A549 (cell line): ENCODE measurements at regions not wholly inside any gene's neighbourhood (a gene's known extent, or its start where the extent isn't known, plus 50 kb on each side); places are given as distances from the start of the nearest gene placed in this dataset.
A peak's percentile ranks its signal among the peaks of the same experiment; 100 is the strongest.

ENCODE experiments used
- ATAC-seq, 2 experiments: fragments of 200-7000 bp in 1 of 2; fragments of >200 bp in 1 of 2; cut with Nextera tagmentation in 1 of 2; cut with Tn5 transposase in 1 of 2; 3 replicates each; pipeline versions ENCODE4 v1.8.0 to v1.9.1; 2018 to 2020; ENCODE audit warnings: mild to moderate bottlenecking in 1 of 2, moderate library complexity in 1 of 2
- CTCF ChIA-PET: fragments of 300-600 bp; sonication (Branson Sonifier 250); formaldehyde crosslinking; extraction: SDS; loops from one replicate; lab custom pipeline; 2021; ENCODE audit warnings: antibody characterized with exemption, inconsistent platforms; lab: Yijun Ruan, JAX
- POLR2A ChIA-PET: fragments of 350-600 bp; formaldehyde crosslinking; extraction: SDS; loops from one replicate; lab custom pipeline; 2021; ENCODE audit warnings: antibody characterized with exemption, inconsistent platforms; lab: Yijun Ruan, JAX
- DNase-seq, 2 experiments: peaks; one replicate each; pipeline versions ENCODE4 v3.0.0 to v3.0.0-alpha.2; 2011 to 2016; ENCODE audit warnings: low read depth in 1 of 2, low spot score in 1 of 2
- FAIRE-seq: peaks from 2 replicates; lab custom pipeline; 2011; peaks lifted over from hg19 to GRCh38; lab: Jason Lieb, UNC
- H3K27ac ChIP-seq, 2 experiments: fragments of >200 bp; sonication (Bioruptor Twin); formaldehyde crosslinking; 3 replicates each; pipeline ENCODE4 v1.5.1; 2016 to 2017
- H3K4me1 ChIP-seq: fragments of >200 bp; sonication (Bioruptor Twin); formaldehyde crosslinking; 3 replicates; pipeline ENCODE4 v1.6.1; 2016
- H3K4me2 ChIP-seq: fragments of >200 bp; sonication (Bioruptor Twin); formaldehyde crosslinking; 3 replicates; pipeline ENCODE4 v1.6.1; 2016
- H3K4me3 ChIP-seq: fragments of >200 bp; sonication (Bioruptor Twin); formaldehyde crosslinking; 3 replicates; pipeline ENCODE4 v1.5.1; 2016
- H3K9me3 ChIP-seq: fragments of >200 bp; sonication (Bioruptor Twin); formaldehyde crosslinking; 3 replicates; pipeline ENCODE4 v1.6.1; 2016
- CBX2 ChIP-seq: fragments of 200-600 bp; sonication (generic); IDR thresholded peaks from 2 replicates; pipeline ENCODE4 v1.6.1; 2016; ENCODE audit warnings: low read depth, mild to moderate bottlenecking, borderline replicate concordance
- CBX8 ChIP-seq: fragments of 200-600 bp; sonication (generic); IDR thresholded peaks from 2 replicates; pipeline ENCODE4 v1.6.1; 2016
- CEBPB ChIP-seq, 2 experiments: fragments of >200 bp in 1 of 2; sonication (Bioruptor Twin) in 1 of 2; formaldehyde crosslinking in 1 of 2; IDR thresholded peaks; 2 replicates each; pipeline ENCODE4 v1.6.1; 2012 to 2016
- CHD4 ChIP-seq: fragments of 200-600 bp; sonication (generic); IDR thresholded peaks from 2 replicates; pipeline ENCODE4 v1.6.1; 2016; ENCODE audit warnings: antibody characterized with exemption, mild to moderate bottlenecking, borderline replicate concordance
- EHMT2 ChIP-seq: fragments of 200-600 bp; sonication (generic); IDR thresholded peaks from 2 replicates; pipeline ENCODE4 v1.6.1; 2016; ENCODE audit warnings: antibody characterized with exemption, low read depth, mild to moderate bottlenecking, moderate library complexity
- GATA3 ChIP-seq: IDR thresholded peaks from 2 replicates; pipeline ENCODE4 v1.6.1; 2012; ENCODE audit warnings: borderline replicate concordance
- HOXA7 ChIP-seq: fragments of 250-450 bp; sonication (Bioruptor Pico); IDR thresholded peaks from 2 replicates; pipeline ENCODE4 v1.5.0; 2020; ENCODE audit warnings: mild to moderate bottlenecking, moderate library complexity
- HOXB5 ChIP-seq: fragments of 250-450 bp; sonication (Bioruptor Pico); IDR thresholded peaks from 2 replicates; pipeline ENCODE4 v1.5.0; 2020; ENCODE audit warnings: mild to moderate bottlenecking, moderate library complexity
- JUN ChIP-seq, 2 experiments: fragments of >200 bp; sonication (Bioruptor Twin); formaldehyde crosslinking; IDR thresholded peaks; 2 replicates in 1 of 2; 3 replicates in 1 of 2; pipeline ENCODE4 v1.6.1; 2016 to 2017
- JUNB ChIP-seq: fragments of >200 bp; sonication (Bioruptor Twin); formaldehyde crosslinking; IDR thresholded peaks from 2 replicates; pipeline ENCODE4 v1.6.1; 2016
- KDM1A ChIP-seq: fragments of 200-600 bp; sonication (generic); IDR thresholded peaks from 2 replicates; pipeline ENCODE4 v1.6.1; 2016; ENCODE audit warnings: low read depth, mild to moderate bottlenecking
- NR3C1 ChIP-seq: fragments of >200 bp; sonication (Bioruptor Twin); formaldehyde crosslinking; IDR thresholded peaks from 3 replicates; pipeline ENCODE4 v1.6.1; 2017
- RAD21 ChIP-seq, 2 experiments: fragments of >200 bp in 1 of 2; sonication (Bioruptor Twin) in 1 of 2; formaldehyde crosslinking in 1 of 2; IDR thresholded peaks in 1 of 2; conservative IDR thresholded peaks in 1 of 2; 2 replicates in 1 of 2; 3 replicates in 1 of 2; pipeline ENCODE4 v1.6.1; 2012 to 2018; ENCODE audit warnings: inconsistent platforms in 1 of 2
- SREBF2 ChIP-seq: fragments of 450-650 bp; IDR thresholded peaks from 2 replicates; pipeline ENCODE4 v1.6.1; 2014; ENCODE audit warnings: mild to moderate bottlenecking, moderate library complexity
- TFCP2L1 ChIP-seq: fragments of 250-450 bp; sonication (Bioruptor Pico); IDR thresholded peaks from 2 replicates; pipeline ENCODE4 v1.5.0; 2021; ENCODE audit warnings: mild to moderate bottlenecking
- TP53 ChIP-seq: fragments of 250-450 bp; sonication (Bioruptor Pico); IDR thresholded peaks from 2 replicates; pipeline ENCODE4 v1.5.0; 2021; ENCODE audit warnings: mild to moderate bottlenecking, moderate library complexity
- ZFP36 ChIP-seq: fragments of 450-650 bp; IDR thresholded peaks from 2 replicates; pipeline ENCODE4 v1.6.1; 2014; ENCODE audit warnings: borderline replicate concordance; ENCODE audit not compliant: partially characterized antibody
- WGBS: methylation state at CpG from one replicate; pipeline ENCODE4 v1.1.6; 2017; ENCODE audit errors: missing lambda C conversion rate; 5-methylcytosine and 5-hydroxymethylcytosine counted together
- TF ChIP-seq, protein P1 (sequence below): fragments of 450-650 bp; IDR thresholded peaks from 2 replicates; pipeline ENCODE4 v1.6.1; 2014; ENCODE audit warnings: antibody characterized with exemption
- TF ChIP-seq, protein P2 (sequence below): fragments of >200 bp; sonication (Bioruptor Twin); formaldehyde crosslinking; IDR thresholded peaks from 2 replicates; pipeline ENCODE4 v1.6.1; 2016
- TF ChIP-seq, protein P3 (sequence below): IDR thresholded peaks from 2 replicates; pipeline ENCODE4 v1.6.1; 2012
- TF ChIP-seq, protein P4 (sequence below): IDR thresholded peaks from 2 replicates; pipeline ENCODE4 v1.6.1; 2012; ENCODE audit warnings: low read depth, borderline replicate concordance
- TF ChIP-seq, protein P5 (sequence below): fragments of >200 bp; sonication (Bioruptor Twin); formaldehyde crosslinking; IDR thresholded peaks from 3 replicates; pipeline ENCODE4 v1.5.1; 2016

DNA sequence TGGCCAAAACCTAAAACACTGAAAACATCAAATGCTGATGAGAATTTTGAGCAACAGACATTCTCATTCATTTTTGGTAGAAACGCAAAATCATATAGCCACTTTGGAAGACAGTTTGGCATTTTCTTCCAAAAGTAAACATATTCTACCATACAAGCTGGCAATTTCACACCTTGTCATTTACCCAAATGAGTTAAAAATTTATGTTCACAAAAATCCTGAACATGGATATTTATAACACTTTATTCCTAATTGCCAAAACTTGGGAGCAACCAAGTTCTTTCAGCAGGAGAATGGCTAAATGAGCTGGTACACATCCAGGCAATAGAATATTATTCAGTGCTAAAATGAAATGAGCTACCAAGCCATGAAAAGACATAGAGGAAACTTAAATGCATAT, 1270.1 kb upstream of the ACO1 start:
- TF ChIP-seq, protein P1, sequence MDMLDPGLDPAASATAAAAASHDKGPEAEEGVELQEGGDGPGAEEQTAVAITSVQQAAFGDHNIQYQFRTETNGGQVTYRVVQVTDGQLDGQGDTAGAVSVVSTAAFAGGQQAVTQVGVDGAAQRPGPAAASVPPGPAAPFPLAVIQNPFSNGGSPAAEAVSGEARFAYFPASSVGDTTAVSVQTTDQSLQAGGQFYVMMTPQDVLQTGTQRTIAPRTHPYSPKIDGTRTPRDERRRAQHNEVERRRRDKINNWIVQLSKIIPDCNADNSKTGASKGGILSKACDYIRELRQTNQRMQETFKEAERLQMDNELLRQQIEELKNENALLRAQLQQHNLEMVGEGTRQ = no peak
- TF ChIP-seq EHMT2 (no peak), NR3C1 (no peak), ZFP36 (no peak), HOXB5 (CRISPR knock-in tag) (no peak), CEBPB (IDR thresholded peaks at IDR 0.05) (no peak), CHD4 (no peak), KDM1A (no peak), SREBF2 (no peak), HOXA7 (no peak), JUN (IDR thresholded peaks at IDR 0.05) (no peak), JUNB (no peak), GATA3 (no peak), CBX8 (no peak), TP53 (CRISPR knock-in tag) (no peak)
- TF ChIP-seq, protein P2, sequence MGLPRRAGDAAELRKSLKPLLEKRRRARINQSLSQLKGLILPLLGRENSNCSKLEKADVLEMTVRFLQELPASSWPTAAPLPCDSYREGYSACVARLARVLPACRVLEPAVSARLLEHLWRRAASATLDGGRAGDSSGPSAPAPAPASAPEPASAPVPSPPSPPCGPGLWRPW = no peak
- TF ChIP-seq, protein P3, sequence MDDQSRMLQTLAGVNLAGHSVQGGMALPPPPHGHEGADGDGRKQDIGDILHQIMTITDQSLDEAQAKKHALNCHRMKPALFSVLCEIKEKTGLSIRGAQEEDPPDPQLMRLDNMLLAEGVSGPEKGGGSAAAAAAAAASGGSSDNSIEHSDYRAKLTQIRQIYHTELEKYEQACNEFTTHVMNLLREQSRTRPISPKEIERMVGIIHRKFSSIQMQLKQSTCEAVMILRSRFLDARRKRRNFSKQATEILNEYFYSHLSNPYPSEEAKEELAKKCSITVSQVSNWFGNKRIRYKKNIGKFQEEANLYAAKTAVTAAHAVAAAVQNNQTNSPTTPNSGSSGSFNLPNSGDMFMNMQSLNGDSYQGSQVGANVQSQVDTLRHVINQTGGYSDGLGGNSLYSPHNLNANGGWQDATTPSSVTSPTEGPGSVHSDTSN = no peak
- TF ChIP-seq, protein P4, sequence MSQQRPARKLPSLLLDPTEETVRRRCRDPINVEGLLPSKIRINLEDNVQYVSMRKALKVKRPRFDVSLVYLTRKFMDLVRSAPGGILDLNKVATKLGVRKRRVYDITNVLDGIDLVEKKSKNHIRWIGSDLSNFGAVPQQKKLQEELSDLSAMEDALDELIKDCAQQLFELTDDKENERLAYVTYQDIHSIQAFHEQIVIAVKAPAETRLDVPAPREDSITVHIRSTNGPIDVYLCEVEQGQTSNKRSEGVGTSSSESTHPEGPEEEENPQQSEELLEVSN = no peak
- POLR2A ChIA-PET = no interaction called here
- ATAC-seq (no peak), DNase-seq (no peak), FAIRE-seq (no peak)
- no peak overlapping the region for H3K4me2 ChIP-seq
- no peak overlapping the region for H3K4me3 ChIP-seq
- CTCF ChIA-PET = no interaction called here
- H3K9me3 ChIP-seq = no peaks in the 10 kb centered on the region
- H3K4me1 ChIP-seq = no peaks in the 10 kb centered on the region
- H3K27ac ChIP-seq = no peak overlapping the region
- WGBS = 6% methylated on average over 1 of the region's 1 CpG

DNA sequence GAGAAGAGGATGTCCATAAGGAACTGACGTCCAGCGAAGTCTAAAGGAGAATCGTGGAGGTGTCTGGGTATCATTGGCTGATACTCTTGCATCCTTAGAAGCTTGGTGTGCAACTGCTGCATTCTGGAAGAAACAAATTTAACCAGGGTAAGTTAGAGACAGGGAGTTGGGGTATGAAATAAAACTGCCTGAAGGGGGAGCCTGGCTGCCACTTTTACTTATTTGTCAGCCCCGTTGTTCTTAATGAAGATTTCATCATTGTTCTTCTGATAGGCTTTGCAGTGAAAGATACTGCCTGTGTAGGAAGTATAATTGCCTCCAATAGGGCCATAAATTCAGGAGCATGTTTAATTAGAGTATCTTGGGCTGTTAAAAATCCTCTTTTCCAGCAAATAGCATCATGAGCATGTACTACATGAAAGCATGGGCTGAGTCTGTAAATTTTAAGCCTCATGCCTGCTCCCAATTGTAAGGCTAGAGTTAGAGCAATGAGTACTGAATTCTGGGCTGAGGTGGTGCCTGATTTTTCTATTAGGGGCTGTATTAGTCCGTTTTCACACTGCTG, 1264.5 kb upstream of the ACO1 start:
- ATAC-seq (peak in 1 of 2 experiments; percentile 40; a peak in 1 of 6 replicates), FAIRE-seq (no peak), DNase-seq (peak in 1 of 2 experiments; percentile 21)
- Histone ChIP-seq H3K4me3 (no peak overlapping the region), H3K27ac (no peak overlapping the region), H3K4me1 (no peaks in the 10 kb centered on the region), H3K4me2 (no peak overlapping the region), H3K9me3 (no peaks in the 10 kb centered on the region)
- peak in 1 of 2 experiments; percentile 39; a peak in 3 of 5 replicates for TF ChIP-seq RAD21 (conservative IDR thresholded peaks at IDR 0.05 in 1 of 2, IDR thresholded peaks at IDR 0.05 in 1 of 2)
- TF ChIP-seq, protein P5, sequence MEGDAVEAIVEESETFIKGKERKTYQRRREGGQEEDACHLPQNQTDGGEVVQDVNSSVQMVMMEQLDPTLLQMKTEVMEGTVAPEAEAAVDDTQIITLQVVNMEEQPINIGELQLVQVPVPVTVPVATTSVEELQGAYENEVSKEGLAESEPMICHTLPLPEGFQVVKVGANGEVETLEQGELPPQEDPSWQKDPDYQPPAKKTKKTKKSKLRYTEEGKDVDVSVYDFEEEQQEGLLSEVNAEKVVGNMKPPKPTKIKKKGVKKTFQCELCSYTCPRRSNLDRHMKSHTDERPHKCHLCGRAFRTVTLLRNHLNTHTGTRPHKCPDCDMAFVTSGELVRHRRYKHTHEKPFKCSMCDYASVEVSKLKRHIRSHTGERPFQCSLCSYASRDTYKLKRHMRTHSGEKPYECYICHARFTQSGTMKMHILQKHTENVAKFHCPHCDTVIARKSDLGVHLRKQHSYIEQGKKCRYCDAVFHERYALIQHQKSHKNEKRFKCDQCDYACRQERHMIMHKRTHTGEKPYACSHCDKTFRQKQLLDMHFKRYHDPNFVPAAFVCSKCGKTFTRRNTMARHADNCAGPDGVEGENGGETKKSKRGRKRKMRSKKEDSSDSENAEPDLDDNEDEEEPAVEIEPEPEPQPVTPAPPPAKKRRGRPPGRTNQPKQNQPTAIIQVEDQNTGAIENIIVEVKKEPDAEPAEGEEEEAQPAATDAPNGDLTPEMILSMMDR = 0 out of 3 replicates have a peak, but pooled peaks have one; percentile 21
- no peak for TF ChIP-seq JUN (IDR thresholded peaks at IDR 0.05)
- WGBS = 2% methylated on average over 5 of the region's 5 CpGs
- ChIA-PET POLR2A (no interaction called here), CTCF (no interaction called here)

DNA sequence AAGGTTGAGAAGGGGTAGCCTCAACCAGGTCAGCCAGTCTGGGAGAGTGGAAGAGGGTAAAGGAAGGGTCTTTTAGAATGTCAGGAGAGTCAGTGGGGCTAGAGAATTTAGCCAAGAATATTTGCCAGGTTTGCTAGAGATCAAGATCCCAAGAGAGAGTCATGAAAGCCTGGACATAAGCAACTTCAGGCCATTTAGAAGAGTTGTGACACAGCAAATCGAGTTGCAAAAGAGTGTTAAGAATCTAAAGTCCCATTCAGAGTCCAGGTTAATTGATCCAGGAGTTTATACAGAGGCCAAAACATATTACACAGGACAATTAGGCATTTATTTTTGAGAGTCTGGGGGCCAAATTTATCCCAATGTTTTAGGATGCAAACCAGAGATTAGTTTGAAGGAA, 1260.1 kb upstream of the ACO1 start:
- Histone ChIP-seq H3K27ac (no peak overlapping the region), H3K4me2 (no peak overlapping the region), H3K9me3 (no peaks in the 10 kb centered on the region; the same call in 2 of the 3 replicates), H3K4me1 (no peaks in the 10 kb centered on the region), H3K4me3 (no peak overlapping the region)
- WGBS = 0% methylated on average over 1 of the region's 1 CpG
- no peak for ATAC-seq
- FAIRE-seq = no peak
- ChIA-PET POLR2A (no interaction called here), CTCF (no interaction called here)
- no peak for DNase-seq
- TF ChIP-seq EHMT2 (no peak), CBX2 (no peak), TFCP2L1 (no peak)
